Skin epidermis (tissue), 12 donors: ENCODE measurements at regions not wholly inside any gene's neighbourhood (a gene's known extent, or its start where the extent isn't known, plus 50 kb on each side); places are given as distances from the start of the nearest gene placed in this dataset.

Source experiments
- H3K27ac ChIP-seq, 21 experiments: fragments of 200-600 bp; sonication (generic) in 11 of 21; one replicate each; pipeline ENCODE4 v1.5.0; 2020; ENCODE audit warnings: mild to moderate bottlenecking in 3 of 21, inconsistent platforms in 2 of 21, moderate library complexity in 2 of 21
- H3K4me3 ChIP-seq, 7 experiments: fragments of 200-600 bp; sonication (generic) in 2 of 7; one replicate each; pipeline ENCODE4 v1.5.0; 2020; ENCODE audit warnings: inconsistent platforms in 2 of 7, mild to moderate bottlenecking in 2 of 7, moderate library complexity in 1 of 7

DNA sequence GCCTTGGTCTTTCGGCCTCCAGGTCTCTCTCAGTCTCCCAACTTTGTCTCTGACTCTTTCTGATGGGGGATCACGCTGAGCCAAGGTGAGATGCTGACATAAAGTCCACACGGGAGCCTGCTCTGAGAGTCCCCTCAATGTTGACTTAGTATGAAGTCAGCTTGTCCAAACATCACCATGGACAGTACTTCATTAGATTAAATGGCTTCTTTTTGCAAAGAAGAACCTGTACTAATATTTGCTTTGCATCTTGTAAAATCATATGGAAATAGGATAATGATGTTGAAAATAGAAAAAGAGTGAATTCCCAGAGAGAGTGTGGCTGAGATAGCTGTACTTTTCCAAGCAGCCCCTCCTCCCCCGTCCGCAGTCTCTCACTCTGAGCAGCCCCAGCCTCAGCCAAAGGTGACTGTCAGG, 56.7 kb upstream of the SIAH1 start:
- no peak overlapping the region for H3K4me3 ChIP-seq
- H3K27ac ChIP-seq: no peak overlapping the region

DNA sequence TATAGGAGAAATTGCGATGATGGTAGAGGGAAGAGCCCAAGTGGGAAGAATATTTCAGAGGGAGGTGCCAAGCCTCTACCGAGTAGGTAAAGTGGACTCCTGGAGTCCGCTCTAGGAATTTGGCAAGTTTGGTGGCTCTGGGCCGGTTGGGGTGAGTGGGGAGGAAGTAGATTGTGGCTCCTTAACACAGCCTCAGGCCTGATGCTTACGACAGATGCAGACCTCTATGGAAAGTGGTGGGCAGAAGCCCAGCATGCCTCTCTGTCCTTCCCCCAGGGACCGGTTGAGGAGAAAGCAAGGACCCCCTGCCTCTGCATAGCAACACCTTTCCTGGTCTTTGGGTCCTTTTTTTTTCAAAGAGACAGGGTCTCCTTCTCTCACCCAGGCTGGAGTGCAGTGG, 55.9 kb upstream of the SIAH1 start:
- Histone ChIP-seq H3K27ac (no peak overlapping the region), H3K4me3 (no peak overlapping the region)

DNA sequence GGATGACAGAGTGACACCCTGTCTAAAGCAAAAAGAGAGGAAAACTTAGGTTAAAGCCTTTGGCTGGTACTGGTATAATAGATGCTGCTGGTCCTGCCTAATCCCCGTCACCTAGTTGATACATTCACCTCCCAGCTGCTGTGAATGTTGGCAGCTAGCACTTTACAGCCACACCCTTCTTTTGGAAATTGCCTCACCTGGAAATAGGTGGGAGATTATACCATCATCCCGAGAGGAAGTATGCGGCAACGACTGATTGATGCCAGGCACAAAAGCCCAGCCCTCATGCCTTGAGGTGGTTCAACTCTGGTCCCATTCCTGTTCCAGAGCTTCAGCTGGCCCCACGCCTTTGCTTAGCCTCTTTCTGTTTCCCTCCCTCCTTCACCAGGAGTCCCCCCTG, 53.2 kb upstream of the SIAH1 start:
- Histone ChIP-seq H3K27ac (no peak overlapping the region), H3K4me3 (no peak overlapping the region)

DNA sequence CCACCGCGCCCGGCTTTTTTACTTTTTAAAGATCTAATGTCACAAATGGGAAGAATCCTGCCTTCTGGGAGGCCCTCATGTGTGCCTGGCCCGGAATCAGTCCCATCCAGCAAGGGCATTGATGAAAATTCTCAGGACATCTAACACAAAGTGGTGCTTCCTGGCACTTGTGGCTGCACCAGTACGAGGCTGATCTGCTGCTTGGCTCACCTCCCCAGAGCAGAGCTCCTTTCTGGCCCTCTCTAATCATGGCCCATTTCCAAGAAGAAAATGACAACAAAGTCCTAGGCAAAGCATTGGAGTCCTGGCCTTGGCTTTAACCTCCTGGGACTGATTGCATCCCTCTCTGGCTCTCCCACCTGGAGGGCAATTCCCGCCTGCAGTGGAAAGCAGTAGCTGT, 50.7 kb upstream of the SIAH1 start:
- Histone ChIP-seq H3K27ac (no peak overlapping the region), H3K4me3 (no peak overlapping the region)

DNA sequence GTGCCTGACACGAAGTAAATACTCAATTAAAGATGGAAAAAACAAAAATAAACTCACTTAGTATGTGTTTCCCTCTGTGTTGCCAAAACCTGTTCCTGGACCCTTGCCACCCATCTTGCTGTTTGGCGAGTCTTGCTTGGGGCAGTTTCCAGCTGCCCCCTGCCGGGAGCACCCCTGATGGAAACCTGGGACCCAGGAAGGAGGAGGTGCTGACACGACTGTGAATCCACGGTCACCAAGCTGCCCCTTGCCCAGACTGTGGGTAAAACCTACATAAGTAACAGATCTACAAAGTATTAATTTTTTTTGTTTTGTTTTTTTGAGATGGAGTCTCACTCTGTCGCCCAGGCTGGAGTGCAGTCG, 50.1 kb upstream of the SIAH1 start:
- no peak overlapping the region for H3K4me3 ChIP-seq
- H3K27ac ChIP-seq: no peak overlapping the region
